GM12878 (cell line): ENCODE measurements at regions not wholly inside any gene's neighbourhood (a gene's known extent, or its start where the extent isn't known, plus 50 kb on each side); places are given as distances from the start of the nearest gene placed in this dataset.

Experiments
- ATAC-seq: fragments of 200-7000 bp; cut with Tn5 transposase; 3 replicates; pipeline ENCODE4 v1.9.1; 2020; ENCODE audit warnings: mild to moderate bottlenecking, moderate library complexity
- BruUV-seq: library from RNA; stranded (reverse); fragments of 400-500 nt; replicated peaks from 2 replicates; lab custom pipeline; 2021; lab: Mats Ljungman, UMichigan
- CTCF ChIA-PET: fragments of 300-600 bp; sonication (Branson Sonifier 250); formaldehyde crosslinking; extraction: SDS; loops from one replicate; lab custom pipeline; 2021; ENCODE audit warnings: inconsistent platforms; lab: Yijun Ruan, JAX
- POLR2A ChIA-PET: fragments of 350-600 bp; formaldehyde crosslinking; extraction: SDS; loops from one replicate; lab custom pipeline; 2021; ENCODE audit warnings: inconsistent platforms; lab: Charles Lee
- RAD21 ChIA-PET: fragments of 300-600 bp; sonication (Branson Sonifier 250); formaldehyde crosslinking; loops from one replicate; lab custom pipeline; 2023; ENCODE audit warnings: antibody characterized with exemption; ENCODE audit not compliant: unreplicated experiment; lab: Charles Lee
- SMC1A ChIA-PET: fragments of 300-600 bp; sonication (Branson Sonifier 250); formaldehyde crosslinking; loops from one replicate; lab custom pipeline; 2023; ENCODE audit not compliant: unreplicated experiment, uncharacterized antibody; lab: Charles Lee
- DNase-seq: peaks from one replicate; pipeline ENCODE4 v3.0.0-alpha.2; 2011; ENCODE audit warnings: low read depth, low spot score
- FAIRE-seq: peaks from 3 replicates; lab custom pipeline; 2011; peaks lifted over from hg19 to GRCh38; lab: Jason Lieb, UNC
- H2AFZ ChIP-seq: 2 replicates; pipeline ENCODE4 v1.6.0; 2011; ENCODE audit warnings: low read depth, low read length, control low read depth; ENCODE audit not compliant: control insufficient read depth
- H3K27ac ChIP-seq: 2 replicates; pipeline ENCODE4 v1.5.1; 2011; ENCODE audit warnings: control low read depth; ENCODE audit not compliant: control insufficient read depth, insufficient read depth
- H3K27me3 ChIP-seq, 2 experiments: replicated peaks in 1 of 2; 2 replicates each; pipeline versions ENCODE4 v1.6.0 to v1.6.1; 2011; ENCODE audit warnings: low read length in 1 of 2; ENCODE audit not compliant: control insufficient read depth in 2 of 2, insufficient read depth in 2 of 2
- H3K36me3 ChIP-seq, 2 experiments: 2 replicates each; pipeline ENCODE4 v1.5.1; 2011; ENCODE audit warnings: low read length in 1 of 2; ENCODE audit not compliant: control insufficient read depth in 2 of 2, insufficient read depth in 2 of 2
- H3K4me1 ChIP-seq: 2 replicates; pipeline ENCODE4 v1.6.1; 2011; ENCODE audit warnings: mild to moderate bottlenecking, low read length, moderate library complexity, mixed read lengths; ENCODE audit not compliant: control insufficient read depth, insufficient read depth
- H3K4me2 ChIP-seq: 2 replicates; pipeline ENCODE4 v1.6.0; 2011; ENCODE audit warnings: control low read depth; ENCODE audit not compliant: control insufficient read depth, insufficient read depth
- H3K4me3 ChIP-seq: fragments of 200-600 bp; sonication (generic); 2 replicates; pipeline ENCODE4 v1.5.1; 2016
- H3K79me2 ChIP-seq: 2 replicates; pipeline ENCODE4 v1.6.0; 2011; ENCODE audit warnings: low read length; ENCODE audit not compliant: control insufficient read depth, insufficient read depth
- H3K9ac ChIP-seq: 2 replicates; pipeline ENCODE4 v1.8.0; 2011; ENCODE audit warnings: low read length, control low read depth, mixed read lengths; ENCODE audit not compliant: control insufficient read depth, insufficient read depth
- H3K9me3 ChIP-seq: replicated peaks from 3 replicates; pipeline ENCODE4 v1.5.1; 2011; ENCODE audit warnings: mild to moderate bottlenecking, low read length; ENCODE audit not compliant: control insufficient read depth, insufficient read depth
- H4K20me1 ChIP-seq: 2 replicates; pipeline ENCODE4 v1.6.0; 2011; ENCODE audit not compliant: control insufficient read depth, insufficient read depth
- BHLHE40 ChIP-seq, 2 experiments: fragments of 450-650 bp in 1 of 2; IDR thresholded peaks; 2 replicates each; pipeline ENCODE4 v1.6.1; 2011 to 2017; ENCODE audit warnings: low read depth in 2 of 2, borderline replicate concordance in 1 of 2, improper control_type of control experiment in 1 of 2, low read length in 1 of 2, mild to moderate bottlenecking in 1 of 2
- CEBPB ChIP-seq, 2 experiments: fragments of 150-350 bp in 1 of 2; IDR thresholded peaks; 2 replicates each; pipeline ENCODE4 v1.6.1; 2012 to 2014; ENCODE audit warnings: low read depth in 2 of 2, low read length in 2 of 2, borderline replicate concordance in 1 of 2, inconsistent platforms in 1 of 2
- CHD1 ChIP-seq: IDR thresholded peaks from 2 replicates; pipeline ENCODE4 v1.6.1; 2012; ENCODE audit warnings: low read depth, low read length, improper control_type of control experiment
- CREB1 ChIP-seq: IDR thresholded peaks from 2 replicates; pipeline ENCODE4 v1.6.1; 2012; ENCODE audit warnings: low read depth, mild to moderate bottlenecking, inconsistent platforms
- EED ChIP-seq: sonication (generic); IDR thresholded peaks from 2 replicates; pipeline ENCODE4 v1.6.1; 2016; ENCODE audit warnings: antibody characterized with exemption, low read depth
- HCFC1 ChIP-seq: fragments of 150-350 bp; IDR thresholded peaks from 2 replicates; pipeline ENCODE4 v1.6.1; 2014; ENCODE audit warnings: low read length
- KLF5 ChIP-seq: fragments of 450-650 bp; IDR thresholded peaks from 2 replicates; pipeline ENCODE4 v1.6.1; 2014; ENCODE audit warnings: mild to moderate bottlenecking; ENCODE audit not compliant: partially characterized antibody
- RAD51 ChIP-seq: fragments of 450-650 bp; IDR thresholded peaks from 2 replicates; pipeline ENCODE4 v1.6.1; 2016; ENCODE audit warnings: moderate library complexity, mild to moderate bottlenecking, inconsistent platforms
- RB1 ChIP-seq: fragments of 450-650 bp; formaldehyde crosslinking; IDR thresholded peaks from 2 replicates; pipeline ENCODE4 v1.6.1; 2017; ENCODE audit warnings: mild to moderate bottlenecking, borderline replicate concordance
- SRF ChIP-seq, 2 experiments: IDR thresholded peaks; 2 replicates each; pipeline ENCODE4 v1.6.1; 2011; ENCODE audit warnings: low read depth in 2 of 2, low read length in 2 of 2, mild to moderate bottlenecking in 1 of 2, moderate library complexity in 1 of 2
- TARDBP ChIP-seq: IDR thresholded peaks from 2 replicates; pipeline ENCODE4 v1.6.1; 2016; ENCODE audit warnings: borderline replicate concordance
- TBL1XR1 ChIP-seq: IDR thresholded peaks from 2 replicates; pipeline ENCODE4 v1.6.1; 2012; ENCODE audit warnings: low read depth, low read length, improper control_type of control experiment
- USF1 ChIP-seq: IDR thresholded peaks from 2 replicates; pipeline ENCODE4 v1.6.1; 2011; ENCODE audit warnings: borderline replicate concordance, low read depth, mild to moderate bottlenecking, moderate library complexity, mixed read lengths, low read length; ENCODE audit not compliant: insufficient read depth; ENCODE audit errors: extremely low read length
- YBX1 ChIP-seq: fragments of 450-650 bp; IDR thresholded peaks from 2 replicates; pipeline ENCODE4 v1.6.1; 2016; ENCODE audit warnings: antibody characterized with exemption
- YY1 ChIP-seq: IDR thresholded peaks from 2 replicates; pipeline ENCODE4 v1.6.1; 2011; ENCODE audit warnings: low read depth, mild to moderate bottlenecking, low read length
- ZNF622 ChIP-seq: fragments of 450-650 bp; IDR thresholded peaks from 2 replicates; pipeline ENCODE4 v1.6.1; 2017; ENCODE audit warnings: mild to moderate bottlenecking, inconsistent platforms
- ZSCAN29 ChIP-seq: fragments of 450-650 bp; IDR thresholded peaks from 2 replicates; pipeline ENCODE4 v1.6.1; 2017; ENCODE audit warnings: mild to moderate bottlenecking, moderate library complexity
- WGBS: methylation state at CpG from one replicate; pipeline ENCODE4 v1.1.6; 2016; ENCODE audit warnings: low lambda C conversion rate; ENCODE audit not compliant: insufficient replicate concordance, insufficient coverage; ENCODE audit errors: missing lambda C conversion rate; 5-methylcytosine and 5-hydroxymethylcytosine counted together
- in situ Hi-C: fragments of 300-500 bp; cut with MboI; formaldehyde crosslinking; loops from 9 replicates; pipeline ENCODE4 v1.14.3; 2018; ENCODE audit warnings: mixed read lengths
- intact Hi-C: fragments of 100-400 bp; cut with micrococcal nuclease; formaldehyde crosslinking; loops from one replicate; pipeline ENCODE4 v1.14.2; 2022; ENCODE audit not compliant: unreplicated experiment
- TF ChIP-seq, protein P1 (sequence below): fragments of 450-650 bp; IDR thresholded peaks from 2 replicates; pipeline ENCODE4 v1.6.1; 2016; ENCODE audit warnings: mild to moderate bottlenecking
- TF ChIP-seq, protein P2 (sequence below): fragments of 450-650 bp; IDR thresholded peaks from 2 replicates; pipeline ENCODE4 v1.6.1; 2018; ENCODE audit warnings: borderline replicate concordance, mild to moderate bottlenecking; ENCODE audit not compliant: partially characterized antibody
- TF ChIP-seq, protein P3 (sequence below): IDR thresholded peaks from 2 replicates; pipeline ENCODE4 v1.6.1; 2012; ENCODE audit warnings: low read depth, low read length, improper control_type of control experiment

- intact Hi-C loops: no loop called here
These were observed 94.5 kb upstream of the MYCN start for GRCh38 chr2:15845737-15846405.

More at GRCh38 chr2:15845737-15846405, 94.5 kb upstream of the MYCN start:
- POLR2A ChIA-PET: no interaction called here
- H2AFZ ChIP-seq: no peak overlapping the region
- BruUV-seq: no TSS peak
- no peak overlapping the region for H3K27ac ChIP-seq
- SMC1A ChIA-PET: no interaction called here
- H4K20me1 ChIP-seq: no peaks in the 10 kb centered on the region
- H3K79me2 ChIP-seq: no peaks in the 10 kb centered on the region
- in situ Hi-C loops: no loop called here
- FAIRE-seq (no peak), DNase-seq (no peak), ATAC-seq (no peak)
- H3K9ac ChIP-seq: no peak overlapping the region
- no peaks in the 10 kb centered on the region for H3K9me3 ChIP-seq
- CTCF ChIA-PET: no interaction called here
- no peaks in the 10 kb centered on the region for H3K4me1 ChIP-seq
- no peaks in the 10 kb centered on the region; a peak in 2 of 4 replicates for H3K27me3 ChIP-seq
- no peak overlapping the region for H3K4me3 ChIP-seq
- 35% methylated on average over 10 of the region's 10 CpGs for WGBS
- TF ChIP-seq CEBPB (IDR thresholded peaks at IDR 0.05; ENCODE audit: borderline replicate concordance in 1 of 2, low read depth in 2 of 2, low read length in 2 of 2) (no peak), HCFC1 (no peak), EED (no peak), ZNF622 (no peak), RB1 (no peak), USF1 (no peak), ZSCAN29 (no peak), YBX1 (no peak), SRF (IDR thresholded peaks at IDR 0.05; ENCODE audit: low read depth in 2 of 2, low read length in 2 of 2) (no peak), BHLHE40 (IDR thresholded peaks at IDR 0.05; ENCODE audit: borderline replicate concordance in 1 of 2, low read depth in 2 of 2, low read length in 1 of 2) (no peak), TARDBP (no peak), RAD51 (no peak), YY1 (no peak), CREB1 (no peak), CHD1 (no peak), TBL1XR1 (no peak), KLF5 (no peak)
- TF ChIP-seq, protein P1, sequence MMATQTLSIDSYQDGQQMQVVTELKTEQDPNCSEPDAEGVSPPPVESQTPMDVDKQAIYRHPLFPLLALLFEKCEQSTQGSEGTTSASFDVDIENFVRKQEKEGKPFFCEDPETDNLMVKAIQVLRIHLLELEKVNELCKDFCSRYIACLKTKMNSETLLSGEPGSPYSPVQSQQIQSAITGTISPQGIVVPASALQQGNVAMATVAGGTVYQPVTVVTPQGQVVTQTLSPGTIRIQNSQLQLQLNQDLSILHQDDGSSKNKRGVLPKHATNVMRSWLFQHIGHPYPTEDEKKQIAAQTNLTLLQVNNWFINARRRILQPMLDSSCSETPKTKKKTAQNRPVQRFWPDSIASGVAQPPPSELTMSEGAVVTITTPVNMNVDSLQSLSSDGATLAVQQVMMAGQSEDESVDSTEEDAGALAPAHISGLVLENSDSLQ: no peak
- TF ChIP-seq, protein P2, sequence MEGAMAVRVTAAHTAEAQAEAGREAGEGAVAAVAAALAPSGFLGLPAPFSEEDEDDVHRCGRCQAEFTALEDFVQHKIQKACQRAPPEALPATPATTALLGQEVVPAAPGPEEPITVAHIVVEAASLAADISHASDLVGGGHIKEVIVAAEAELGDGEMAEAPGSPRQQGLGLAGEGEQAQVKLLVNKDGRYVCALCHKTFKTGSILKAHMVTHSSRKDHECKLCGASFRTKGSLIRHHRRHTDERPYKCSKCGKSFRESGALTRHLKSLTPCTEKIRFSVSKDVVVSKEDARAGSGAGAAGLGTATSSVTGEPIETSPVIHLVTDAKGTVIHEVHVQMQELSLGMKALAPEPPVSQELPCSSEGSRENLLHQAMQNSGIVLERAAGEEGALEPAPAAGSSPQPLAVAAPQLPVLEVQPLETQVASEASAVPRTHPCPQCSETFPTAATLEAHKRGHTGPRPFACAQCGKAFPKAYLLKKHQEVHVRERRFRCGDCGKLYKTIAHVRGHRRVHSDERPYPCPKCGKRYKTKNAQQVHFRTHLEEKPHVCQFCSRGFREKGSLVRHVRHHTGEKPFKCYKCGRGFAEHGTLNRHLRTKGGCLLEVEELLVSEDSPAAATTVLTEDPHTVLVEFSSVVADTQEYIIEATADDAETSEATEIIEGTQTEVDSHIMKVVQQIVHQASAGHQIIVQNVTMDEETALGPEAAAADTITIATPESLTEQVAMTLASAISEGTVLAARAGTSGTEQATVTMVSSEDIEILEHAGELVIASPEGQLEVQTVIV: no peak
- TF ChIP-seq, protein P3, sequence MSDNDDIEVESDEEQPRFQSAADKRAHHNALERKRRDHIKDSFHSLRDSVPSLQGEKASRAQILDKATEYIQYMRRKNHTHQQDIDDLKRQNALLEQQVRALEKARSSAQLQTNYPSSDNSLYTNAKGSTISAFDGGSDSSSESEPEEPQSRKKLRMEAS: no peak
- H3K36me3 ChIP-seq: no peaks in the 10 kb centered on the region
- no peak overlapping the region for H3K4me2 ChIP-seq
- RAD21 ChIA-PET: no interaction called here
